ENCODE measurements at regions not wholly inside any gene's neighbourhood (a gene's known extent, or its start where the extent isn't known, plus 50 kb on each side); places are given as distances from the start of the nearest gene placed in this dataset.

DNA sequence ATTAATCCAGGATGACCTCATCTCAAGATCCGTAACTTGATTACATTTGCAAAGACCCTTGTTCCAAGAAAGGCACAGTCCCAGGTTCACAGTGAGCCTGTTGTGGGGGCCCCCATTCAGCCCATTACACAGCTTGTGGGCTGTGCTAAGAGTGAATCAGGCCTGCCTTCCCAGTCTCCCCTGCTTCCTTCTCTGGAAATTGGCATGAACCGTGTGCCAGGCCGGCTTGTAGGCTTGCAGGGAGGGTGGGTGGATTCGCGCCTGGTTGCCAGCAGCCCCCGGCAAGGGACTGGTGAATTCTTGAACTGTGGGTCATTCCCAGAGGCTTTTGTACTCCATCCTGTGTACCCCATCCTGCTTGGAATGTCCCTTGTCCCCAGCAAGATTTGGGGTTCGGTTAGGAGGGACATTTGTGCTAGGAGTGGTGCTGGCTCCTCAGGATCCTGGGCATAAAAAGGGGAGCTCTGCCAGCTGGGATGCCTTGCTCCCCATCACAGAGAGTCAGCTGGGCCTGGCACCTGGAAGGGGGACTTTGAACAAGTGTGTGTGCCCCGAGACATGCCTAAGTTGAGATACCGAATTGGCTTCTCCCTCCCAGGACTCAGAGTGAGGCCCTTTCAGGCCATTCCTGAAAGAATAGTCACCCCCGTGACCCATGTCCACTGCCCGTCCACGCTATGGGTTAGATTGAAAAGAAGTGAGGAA is 818.2 kb downstream of the BRD1 start:
- no peak for ATAC-seq
- H3K36me3 ChIP-seq: no peaks in the 10 kb centered on the region

DNA sequence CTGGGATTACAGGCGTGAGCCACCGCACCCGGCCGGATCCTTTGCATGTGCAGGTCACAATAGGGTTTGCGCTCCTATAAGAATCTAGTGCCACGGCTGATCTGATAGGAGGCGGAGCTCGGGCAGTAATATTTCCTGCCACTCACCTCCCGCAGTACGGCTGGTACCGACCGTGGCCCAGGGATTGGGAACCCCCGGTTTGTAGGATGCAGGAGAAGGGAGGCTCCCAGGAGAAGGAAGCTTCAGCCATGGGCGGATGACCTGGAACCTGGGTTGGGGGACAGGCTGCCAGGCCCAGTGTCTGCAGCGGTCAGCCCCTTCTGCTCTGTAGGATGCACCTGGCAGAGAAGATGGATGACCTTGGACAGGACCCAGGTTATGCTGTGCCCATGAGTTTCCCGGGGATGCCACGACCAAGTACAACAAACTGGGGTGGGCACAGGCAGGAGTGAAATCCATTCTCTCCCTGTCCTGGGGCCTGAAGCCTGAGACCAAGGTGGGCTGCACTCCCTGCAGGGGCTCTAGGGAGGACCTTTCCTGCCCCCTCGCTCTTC is 818.9 kb downstream of the BRD1 start:
- H3K9me3 ChIP-seq: peaks cover 0 to 3% (median 0%) of the 10 kb centered on the region in 12 donors
- WGBS, 4 donors: 87 to 88% (median 87%) methylated on average over 18 of the region's 18 CpGs
- DNase-seq (peak in 1 of 5 donors; percentile 42), ATAC-seq (no peak)
- no peak overlapping the region for H3K4me3 ChIP-seq
- no peak overlapping the region for H3K27ac ChIP-seq
- H3K27me3 ChIP-seq: peaks cover 0 to 9% (median 0%) of the 10 kb centered on the region in 9 donors
- TF ChIP-seq POLR2A (IDR thresholded peaks at IDR 0.05): no peak
- TF ChIP-seq, protein P1, sequence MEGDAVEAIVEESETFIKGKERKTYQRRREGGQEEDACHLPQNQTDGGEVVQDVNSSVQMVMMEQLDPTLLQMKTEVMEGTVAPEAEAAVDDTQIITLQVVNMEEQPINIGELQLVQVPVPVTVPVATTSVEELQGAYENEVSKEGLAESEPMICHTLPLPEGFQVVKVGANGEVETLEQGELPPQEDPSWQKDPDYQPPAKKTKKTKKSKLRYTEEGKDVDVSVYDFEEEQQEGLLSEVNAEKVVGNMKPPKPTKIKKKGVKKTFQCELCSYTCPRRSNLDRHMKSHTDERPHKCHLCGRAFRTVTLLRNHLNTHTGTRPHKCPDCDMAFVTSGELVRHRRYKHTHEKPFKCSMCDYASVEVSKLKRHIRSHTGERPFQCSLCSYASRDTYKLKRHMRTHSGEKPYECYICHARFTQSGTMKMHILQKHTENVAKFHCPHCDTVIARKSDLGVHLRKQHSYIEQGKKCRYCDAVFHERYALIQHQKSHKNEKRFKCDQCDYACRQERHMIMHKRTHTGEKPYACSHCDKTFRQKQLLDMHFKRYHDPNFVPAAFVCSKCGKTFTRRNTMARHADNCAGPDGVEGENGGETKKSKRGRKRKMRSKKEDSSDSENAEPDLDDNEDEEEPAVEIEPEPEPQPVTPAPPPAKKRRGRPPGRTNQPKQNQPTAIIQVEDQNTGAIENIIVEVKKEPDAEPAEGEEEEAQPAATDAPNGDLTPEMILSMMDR (IDR thresholded peaks at IDR 0.05): no peak
- no peaks in the 10 kb centered on the region for H3K4me1 ChIP-seq
- no peaks in the 10 kb centered on the region for H3K36me3 ChIP-seq
- intact Hi-C loops (cut with DNase I): no loop called here

More for the DNA sequence above, 818.2 kb downstream of the BRD1 start:
- Histone ChIP-seq H3K4me3 (no peak overlapping the region), H3K27me3 (peaks cover 0 to 9% (median 0%) of the 10 kb centered on the region in 9 donors), H3K27ac (no peak overlapping the region), H3K9me3 (no peaks in the 10 kb centered on the region), H3K4me1 (no peaks in the 10 kb centered on the region)
- no peak for TF ChIP-seq POLR2A (IDR thresholded peaks at IDR 0.05)
- TF ChIP-seq, protein P1 (IDR thresholded peaks at IDR 0.05): no peak
- WGBS, 4 donors: 83 to 88% (median 85%) methylated on average over 11 to 12 of the region's 12 CpGs
- no peak for DNase-seq
- intact Hi-C loops (cut with DNase I): no loop called here

GRCh38 chr22:49007013-49007653 is 820.5 kb downstream of the BRD1 start:
- WGBS, 4 donors: 47 to 60% (median 59%) methylated on average over 6 to 12 of the region's 12 CpGs
- ATAC-seq: no peak
- Histone ChIP-seq H3K27ac (no peak overlapping the region), H3K4me1 (no peaks in the 10 kb centered on the region), H3K36me3 (no peaks in the 10 kb centered on the region), H3K27me3 (peaks cover 0 to 9% (median 0%) of the 10 kb centered on the region in 9 donors), H3K9me3 (peaks cover 0 to 11% (median 0%) of the 10 kb centered on the region in 12 donors), H3K4me3 (no peak overlapping the region)
- intact Hi-C loops (cut with DNase I): no loop called here
- TF ChIP-seq POLR2A (IDR thresholded peaks at IDR 0.05): no peak
- TF ChIP-seq, protein P1 (IDR thresholded peaks at IDR 0.05): no peak
- DNase-seq: peak in 1 of 5 donors; percentile 49

Data from heart left ventricle (tissue), 16 donors.